Right lobe of liver (tissue), 6 donors: ENCODE measurements at regions not wholly inside any gene's neighbourhood (a gene's known extent, or its start where the extent isn't known, plus 50 kb on each side); places are given as distances from the start of the nearest gene placed in this dataset.

Experiments used
- ATAC-seq, 4 donors: fragments of 200-7000 bp; cut with Tn5 transposase; one replicate each; pipeline ENCODE4 v1.9.1; 2020; ENCODE audit warnings: mild to moderate bottlenecking in 4 of 4, moderate library complexity in 4 of 4
- DNase-seq, 3 donors: peaks; one replicate each; pipeline ENCODE4 v3.0.0-alpha.2; 2020
- H3K27ac ChIP-seq, 3 donors: fragments of 200-600 bp; one replicate each; pipeline ENCODE4 v1.8.0; 2022
- H3K27me3 ChIP-seq, 2 donors: fragments of 200-600 bp; one replicate each; pipeline ENCODE4 v1.8.0; 2022
- H3K36me3 ChIP-seq, 4 donors: fragments of 200-600 bp; sonication (generic) in 1 of 4; one replicate each; pipeline versions ENCODE4 v1.5.1 to v1.8.0; 2017 to 2022; ENCODE audit warnings: control low read depth in 1 of 4
- H3K4me1 ChIP-seq, 4 donors: fragments of 200-600 bp; sonication (generic) in 1 of 4; one replicate each; pipeline versions ENCODE4 v1.5.1 to v1.8.0; 2017 to 2022; ENCODE audit warnings: control low read depth in 1 of 4
- H3K4me3 ChIP-seq, 3 donors: fragments of 200-600 bp; one replicate each; pipeline ENCODE4 v1.8.0; 2022
- H3K9me3 ChIP-seq, 4 donors: fragments of 200-600 bp; sonication (generic) in 1 of 4; one replicate each; pipeline versions ENCODE4 v1.5.1 to v1.8.0; 2017 to 2022; ENCODE audit warnings: control low read depth in 1 of 4
- CTCF ChIP-seq, 4 donors: fragments of 200-600 bp in 3 of 4; fragments of 450-650 bp in 1 of 4; IDR thresholded peaks; one replicate each; pipeline versions ENCODE4 v1.5.1 to v1.8.0; 2016 to 2022; ENCODE audit warnings: antibody characterized with exemption in 4 of 4, mild to moderate bottlenecking in 2 of 4
- POLR2A ChIP-seq: fragments of 450-650 bp; IDR thresholded peaks from one replicate; pipeline ENCODE4 v1.6.1; 2017; ENCODE audit warnings: antibody characterized with exemption, mild to moderate bottlenecking
- WGBS: methylation state at CpG from one replicate; pipeline ENCODE4 v1.1.6; 2018; ENCODE audit warnings: low coverage, low lambda C conversion rate; ENCODE audit not compliant: insufficient coverage; ENCODE audit errors: missing lambda C conversion rate; 5-methylcytosine and 5-hydroxymethylcytosine counted together
- intact Hi-C, 2 donors: fragments of 100-400 bp; cut with DNase I; formaldehyde crosslinking; loops; one replicate each; pipeline versions ENCODE4 v1.11.2 to v1.14.1; 2022
- donor health status: DM: no; HTN: yes; CAD: no.
- donor health status: DM: no; HTN: no; CAD: no.
- donor health status: DM: no; HTN: no; CAD: no.
- donor health status: DM: no; HTN: yes; CAD: no.
- donor health status: DM: no; HTN: yes; CAD: no.

- no peak for ATAC-seq
- H3K36me3 ChIP-seq, result no peaks in the 10 kb centered on the region
- WGBS, result 52% methylated on average over 5 of the region's 5 CpGs
- no peaks in the 10 kb centered on the region for H3K4me1 ChIP-seq
- no peak for TF ChIP-seq CTCF (IDR thresholded peaks at IDR 0.05)
- no peak for TF ChIP-seq POLR2A
- no peak overlapping the region for H3K27ac ChIP-seq
- no peak for DNase-seq
- H3K9me3 ChIP-seq, result no peaks in the 10 kb centered on the region
- intact Hi-C loops, result no loop called here
- no peak overlapping the region for H3K4me3 ChIP-seq
- no peaks in the 10 kb centered on the region for H3K27me3 ChIP-seq
These were observed 705.3 kb downstream of the PRELID2 start for GRCh38 chr5:145129797-145130196.

- ATAC-seq (no peak), DNase-seq (no peak)
- Histone ChIP-seq H3K4me3 (no peak overlapping the region), H3K36me3 (no peaks in the 10 kb centered on the region), H3K27me3 (no peaks in the 10 kb centered on the region), H3K9me3 (no peaks in the 10 kb centered on the region), H3K4me1 (no peaks in the 10 kb centered on the region), H3K27ac (no peak overlapping the region)
- WGBS, result 17% methylated on average over 3 of the region's 3 CpGs
- intact Hi-C loops, result no loop called here
- TF ChIP-seq POLR2A (no peak), CTCF (IDR thresholded peaks at IDR 0.05) (no peak)
These were observed 710.3 kb downstream of the PRELID2 start for GRCh38 chr5:145124806-145125205.

GRCh38 chr5:145118611-145119010 is 716.5 kb downstream of the PRELID2 start:
- intact Hi-C loops, result no loop called here
- H3K4me3 ChIP-seq, result no peak overlapping the region
- no peaks in the 10 kb centered on the region for H3K27me3 ChIP-seq
- DNase-seq, result no peak
- no peak for ATAC-seq
- no peaks in the 10 kb centered on the region for H3K4me1 ChIP-seq
- TF ChIP-seq POLR2A (no peak), CTCF (IDR thresholded peaks at IDR 0.05) (no peak)
- WGBS, result 61% methylated on average over 2 of the region's 2 CpGs
- H3K27ac ChIP-seq, result no peak overlapping the region
- H3K36me3 ChIP-seq, result no peaks in the 10 kb centered on the region
- no peaks in the 10 kb centered on the region for H3K9me3 ChIP-seq

GRCh38 chr5:145118127-145118526 is 717.0 kb downstream of the PRELID2 start:
- TF ChIP-seq CTCF (IDR thresholded peaks at IDR 0.05) (no peak), POLR2A (no peak)
- Histone ChIP-seq H3K9me3 (no peaks in the 10 kb centered on the region), H3K4me1 (no peaks in the 10 kb centered on the region), H3K27ac (no peak overlapping the region), H3K4me3 (no peak overlapping the region), H3K36me3 (no peaks in the 10 kb centered on the region), H3K27me3 (no peaks in the 10 kb centered on the region)
- ATAC-seq, result no peak
- 58% methylated on average over 1 of the region's 1 CpG for WGBS
- intact Hi-C loops, result no loop called here
- no peak for DNase-seq

GRCh38 chr5:145117285-145117684 is 717.9 kb downstream of the PRELID2 start:
- WGBS, result 51% methylated on average over 4 of the region's 4 CpGs
- no peak for DNase-seq
- Histone ChIP-seq H3K36me3 (no peaks in the 10 kb centered on the region), H3K27me3 (no peaks in the 10 kb centered on the region), H3K4me3 (no peak overlapping the region), H3K4me1 (no peaks in the 10 kb centered on the region), H3K27ac (no peak overlapping the region), H3K9me3 (no peaks in the 10 kb centered on the region)
- intact Hi-C loops, result no loop called here
- no peak for ATAC-seq
- TF ChIP-seq CTCF (IDR thresholded peaks at IDR 0.05) (no peak), POLR2A (no peak)
